ENCODE measurements at regions not wholly inside any gene's neighbourhood (a gene's known extent, or its start where the extent isn't known, plus 50 kb on each side); places are given as distances from the start of the nearest gene placed in this dataset.

- no peaks in the 10 kb centered on the region for H3K9me3 Mint-ChIP-seq
- H3K36me3 Mint-ChIP-seq: no peaks in the 10 kb centered on the region
- no peaks in the 10 kb centered on the region for H3K27me3 Mint-ChIP-seq (ENCODE audit: low read depth in 2 of 2)
- H3K4me1 Mint-ChIP-seq: no peaks in the 10 kb centered on the region
- no peak overlapping the region for H3K4me3 ChIP-seq (ENCODE audit: low read length)
- H3K4me1 ChIP-seq (ENCODE audit: control insufficient read depth, insufficient read depth, low read length): no peaks in the 10 kb centered on the region
- H3K27ac Mint-ChIP-seq: no peak overlapping the region
- no peak for ATAC-seq
- no peak for DNase-seq
- H3K4me3 Mint-ChIP-seq: no peak overlapping the region
- H3K9me3 ChIP-seq (ENCODE audit: control insufficient read depth, insufficient read depth, low read length): no peaks in the 10 kb centered on the region
- 75% methylated on average over 2 of the region's 2 CpGs for WGBS (ENCODE audit: insufficient coverage)
- H3K27me3 ChIP-seq (ENCODE audit: control insufficient read depth, insufficient read depth, low read length): no peaks in the 10 kb centered on the region
- no peak for TF ChIP-seq CTCF (IDR thresholded peaks at IDR 0.05)
- no peak overlapping the region for H3K27ac ChIP-seq (ENCODE audit: low read length)
- intact Hi-C loops (cut with micrococcal nuclease): no loop called here
- no peaks in the 10 kb centered on the region for H3K36me3 ChIP-seq (ENCODE audit: control insufficient read depth, insufficient read depth, low read length)
Measured at GRCh38 chr16:51210087-51210486, 59.0 kb upstream of the SALL1 start.

GRCh38 chr16:51201604-51202003 is 50.5 kb upstream of the SALL1 start:
- no peaks in the 10 kb centered on the region for H3K4me1 ChIP-seq (ENCODE audit: control insufficient read depth, insufficient read depth, low read length)
- Mint-ChIP-seq H3K4me3 (no peak overlapping the region), H3K4me1 (no peaks in the 10 kb centered on the region), H3K9me3 (peaks cover 2 to 8% of the 10 kb centered on the region in 2 donors), H3K36me3 (no peaks in the 10 kb centered on the region), H3K27me3 (ENCODE audit: low read depth in 2 of 2) (no peaks in the 10 kb centered on the region), H3K27ac (no peak overlapping the region)
- DNase-seq (no peak), ATAC-seq (no peak)
- H3K36me3 ChIP-seq (ENCODE audit: control insufficient read depth, insufficient read depth, low read length): no peaks in the 10 kb centered on the region
- intact Hi-C loops (cut with micrococcal nuclease): no loop called here
- H3K9me3 ChIP-seq (ENCODE audit: control insufficient read depth, insufficient read depth, low read length): no peaks in the 10 kb centered on the region
- H3K27me3 ChIP-seq (ENCODE audit: control insufficient read depth, insufficient read depth, low read length): no peaks in the 10 kb centered on the region
- no peak overlapping the region for H3K4me3 ChIP-seq (ENCODE audit: low read length)
- no peak overlapping the region for H3K27ac ChIP-seq (ENCODE audit: low read length)
- no peak for TF ChIP-seq CTCF (IDR thresholded peaks at IDR 0.05)
